H9 (cell line): ENCODE measurements at regions not wholly inside any gene's neighbourhood (a gene's known extent, or its start where the extent isn't known, plus 50 kb on each side); places are given as distances from the start of the nearest gene placed in this dataset.

Source experiments
- DNase-seq: peaks from one replicate; pipeline ENCODE4 v3.0.0-alpha.2; 2017
- H2AFZ ChIP-seq: one replicate; pipeline ENCODE4 v1.6.1; 2013; ENCODE audit warnings: mild to moderate bottlenecking, low read length, control low read depth, moderate library complexity
- H2AK5ac ChIP-seq: 2 replicates; pipeline ENCODE4 v1.6.1; 2013; ENCODE audit warnings: low read length, control low read depth, mixed read lengths; ENCODE audit not compliant: insufficient read length
- H2BK120ac ChIP-seq: one replicate; pipeline ENCODE4 v1.6.1; 2013; ENCODE audit warnings: low read depth, mild to moderate bottlenecking, low read length, control low read depth, inconsistent platforms; ENCODE audit not compliant: poor library complexity, severe bottlenecking
- H2BK12ac ChIP-seq: 2 replicates; pipeline ENCODE4 v1.6.1; 2013; ENCODE audit warnings: low read length, control low read depth, mixed read lengths, low read depth; ENCODE audit not compliant: insufficient read length
- H2BK15ac ChIP-seq: 2 replicates; pipeline ENCODE4 v1.6.1; 2013; ENCODE audit warnings: low read depth, low read length, control low read depth
- H2BK20ac ChIP-seq: one replicate; pipeline ENCODE4 v1.6.1; 2013; ENCODE audit warnings: low read depth, mild to moderate bottlenecking, low read length, control low read depth, inconsistent platforms; ENCODE audit not compliant: poor library complexity, severe bottlenecking
- H2BK5ac ChIP-seq: 2 replicates; pipeline ENCODE4 v1.6.1; 2013; ENCODE audit warnings: low read length, control low read depth, mixed read lengths; ENCODE audit not compliant: insufficient read length
- H3K14ac ChIP-seq: 2 replicates; pipeline ENCODE4 v1.6.1; 2013; ENCODE audit warnings: low read length, control low read depth; ENCODE audit not compliant: insufficient read depth
- H3K18ac ChIP-seq: 2 replicates; pipeline ENCODE4 v1.6.1; 2013; ENCODE audit warnings: low read depth, mild to moderate bottlenecking, mixed read lengths, low read length, control low read depth; ENCODE audit not compliant: insufficient read length
- H3K23ac ChIP-seq: 2 replicates; pipeline ENCODE4 v1.6.1; 2013; ENCODE audit warnings: low read length, control low read depth, mixed read lengths, low read depth; ENCODE audit not compliant: insufficient read length
- H3K23me2 ChIP-seq: 2 replicates; pipeline ENCODE4 v1.6.1; 2013; ENCODE audit warnings: low read depth, mild to moderate bottlenecking, mixed read lengths, low read length, control low read depth; ENCODE audit not compliant: insufficient read length, poor library complexity, severe bottlenecking
- H3K27ac ChIP-seq: 2 replicates; pipeline ENCODE4 v1.5.1; 2013; ENCODE audit warnings: low read length, control low read depth, mixed read lengths, low read depth; ENCODE audit not compliant: insufficient read length
- H3K27me3 ChIP-seq: 2 replicates; pipeline ENCODE4 v1.6.1; 2013; ENCODE audit warnings: low read length, control low read depth, inconsistent platforms; ENCODE audit not compliant: insufficient read depth
- H3K4ac ChIP-seq: 2 replicates; pipeline ENCODE4 v1.6.1; 2013; ENCODE audit warnings: low read depth, mild to moderate bottlenecking, control low read depth, inconsistent platforms, low read length, moderate library complexity
- H3K4me1 ChIP-seq: 2 replicates; pipeline ENCODE4 v1.6.1; 2013; ENCODE audit warnings: low read length, control low read depth, inconsistent platforms; ENCODE audit not compliant: insufficient read depth
- H3K4me2 ChIP-seq: 2 replicates; pipeline ENCODE4 v1.6.1; 2013; ENCODE audit warnings: low read length, control low read depth, mixed read lengths; ENCODE audit not compliant: insufficient read length, insufficient read depth
- H3K56ac ChIP-seq: 2 replicates; pipeline ENCODE4 v1.6.1; 2013; ENCODE audit warnings: low read depth, mild to moderate bottlenecking, mixed read lengths, low read length, control low read depth; ENCODE audit not compliant: insufficient read length
- H3K79me1 ChIP-seq: 2 replicates; pipeline ENCODE4 v1.6.1; 2013; ENCODE audit warnings: low read depth, mild to moderate bottlenecking, moderate library complexity, low read length, control low read depth, inconsistent platforms; ENCODE audit not compliant: insufficient read depth, poor library complexity, severe bottlenecking
- H3K79me2 ChIP-seq: 2 replicates; pipeline ENCODE4 v1.6.1; 2013; ENCODE audit warnings: low read length, control low read depth, inconsistent platforms; ENCODE audit not compliant: insufficient read depth
- H3K9ac ChIP-seq: 2 replicates; pipeline ENCODE4 v1.6.1; 2013; ENCODE audit warnings: low read length, control low read depth, mixed read lengths; ENCODE audit not compliant: insufficient read length; ENCODE audit errors: extremely low read depth
- H3K9me3 ChIP-seq: one replicate; pipeline ENCODE4 v1.6.1; 2013; ENCODE audit warnings: low read depth, low read length, inconsistent platforms; ENCODE audit not compliant: control insufficient read depth
- H3T11ph ChIP-seq: one replicate; pipeline ENCODE4 v1.6.1; 2013; ENCODE audit warnings: mild to moderate bottlenecking, low read length, control low read depth, inconsistent platforms
- H4K20me1 ChIP-seq: one replicate; pipeline ENCODE4 v1.6.1; 2013; ENCODE audit not compliant: control insufficient read depth, insufficient read length, insufficient read depth
- H4K5ac ChIP-seq: 2 replicates; pipeline ENCODE4 v1.6.1; 2013; ENCODE audit warnings: low read depth, mild to moderate bottlenecking, mixed read lengths, low read length, control low read depth; ENCODE audit not compliant: insufficient read length
- H4K8ac ChIP-seq: replicated peaks from 2 replicates; pipeline ENCODE4 v1.6.1; 2013; ENCODE audit warnings: low read length, control low read depth, mixed read lengths, low read depth; ENCODE audit not compliant: insufficient read length
- H4K91ac ChIP-seq: 2 replicates; pipeline ENCODE4 v1.6.1; 2013; ENCODE audit warnings: low read depth, mild to moderate bottlenecking, moderate library complexity, mixed read lengths, low read length, control low read depth; ENCODE audit not compliant: insufficient read length
- H3K27ac Mint-ChIP-seq, 3 experiments: 2 replicates in 2 of 3; 3 replicates in 1 of 3; pipeline ENCODE4 v1.8.0; 2020 to 2021; ENCODE audit warnings: mixed read lengths in 3 of 3, mild to moderate bottlenecking in 1 of 3, moderate library complexity in 1 of 3
- H3K27me3 Mint-ChIP-seq: 2 replicates; pipeline ENCODE4 v1.8.0; 2021; ENCODE audit warnings: low read depth, mild to moderate bottlenecking, moderate library complexity, mixed read lengths
- H3K36me3 Mint-ChIP-seq, 3 experiments: 2 replicates in 2 of 3; 3 replicates in 1 of 3; pipeline ENCODE4 v1.8.0; 2020 to 2021; ENCODE audit warnings: low read depth in 3 of 3, mixed read lengths in 3 of 3; ENCODE audit not compliant: insufficient read depth in 1 of 3
- H3K4me1 Mint-ChIP-seq, 2 experiments: 2 replicates each; pipeline ENCODE4 v1.8.0; 2020; ENCODE audit warnings: mixed read lengths in 2 of 2
- H3K4me3 Mint-ChIP-seq, 2 experiments: 2 replicates in 1 of 2; 3 replicates in 1 of 2; pipeline ENCODE4 v1.8.0; 2020 to 2021; ENCODE audit warnings: mild to moderate bottlenecking in 2 of 2, mixed read lengths in 2 of 2, moderate library complexity in 1 of 2
- H3K9me3 Mint-ChIP-seq, 2 experiments: 2 replicates in 1 of 2; 3 replicates in 1 of 2; pipeline ENCODE4 v1.8.0; 2020; ENCODE audit warnings: mild to moderate bottlenecking in 2 of 2, mixed read lengths in 2 of 2, moderate library complexity in 1 of 2
- CTCF ChIP-seq: fragments of 200-600 bp; sonication (generic); conservative IDR thresholded peaks from 3 replicates; pipeline ENCODE4 v1.8.0; 2021; ENCODE audit warnings: antibody characterized with exemption, mild to moderate bottlenecking
- whole genome bisulfite sequencing: extraction: QIAGEN DNeasy Blood & Tissue Kit; methylation state at CpG from one replicate; pipeline ENCODE4 v1.1.7; 2013; ENCODE audit warnings: missing lambda C conversion rate, low lambda C conversion rate, mixed read lengths; ENCODE audit not compliant: insufficient read length; ENCODE audit errors: extremely low coverage; 5-methylcytosine and 5-hydroxymethylcytosine counted together

GRCh38 chr6:77292564-77293546 is 170.4 kb downstream of the HTR1B start:
- H4K20me1 ChIP-seq: no peaks in the 10 kb centered on the region
- WGBS: no CpG with 5 or more reads among the region's 7 CpGs
- Mint-ChIP-seq H3K27ac (no peak overlapping the region), H3K4me3 (no peak overlapping the region), H3K27me3 (no peaks in the 10 kb centered on the region), H3K36me3 (no peaks in the 10 kb centered on the region), H3K9me3 (no peaks in the 10 kb centered on the region), H3K4me1 (no peaks in the 10 kb centered on the region; a peak in 1 of 4 replicates)
- H3K9ac ChIP-seq: no peak overlapping the region
- H2AK5ac ChIP-seq: no peak overlapping the region
- H3K4ac ChIP-seq: no peak overlapping the region
- H3K79me2 ChIP-seq: no peaks in the 10 kb centered on the region
- no peak overlapping the region for H3K23ac ChIP-seq
- H2BK20ac ChIP-seq: no peak overlapping the region
- no peak overlapping the region for H2BK5ac ChIP-seq
- no peak overlapping the region for H2BK12ac ChIP-seq
- H4K5ac ChIP-seq: no peak overlapping the region
- H4K8ac ChIP-seq: no peak overlapping the region
- no peaks in the 10 kb centered on the region for H3K23me2 ChIP-seq
- no peak overlapping the region for H3K14ac ChIP-seq
- no peaks in the 10 kb centered on the region for H3K9me3 ChIP-seq
- no peak overlapping the region for H2BK15ac ChIP-seq
- H3K56ac ChIP-seq: no peak overlapping the region
- H3K79me1 ChIP-seq: no peaks in the 10 kb centered on the region
- H2AFZ ChIP-seq: no peak overlapping the region
- no peak overlapping the region for H3K18ac ChIP-seq
- no peaks in the 10 kb centered on the region for H3K27me3 ChIP-seq
- no peak overlapping the region for H3T11ph ChIP-seq
- TF ChIP-seq CTCF: no peak
- no peak for DNase-seq
- no peak overlapping the region for H3K27ac ChIP-seq
- no peaks in the 10 kb centered on the region for H3K4me1 ChIP-seq
- no peak overlapping the region for H4K91ac ChIP-seq
- no peak overlapping the region for H2BK120ac ChIP-seq
- no peak overlapping the region for H3K4me2 ChIP-seq
